Lower leg skin (tissue), 3 donors: ENCODE measurements at regions not wholly inside any gene's neighbourhood (a gene's known extent, or its start where the extent isn't known, plus 50 kb on each side); places are given as distances from the start of the nearest gene placed in this dataset.

ENCODE experiments used
- CTCF ChIP-seq, 3 donors: fragments of 450-650 bp; IDR thresholded peaks; one replicate each; pipeline ENCODE4 v1.5.1; 2016; ENCODE audit warnings: antibody characterized with exemption in 3 of 3, mild to moderate bottlenecking in 3 of 3, moderate library complexity in 2 of 3
- POLR2A ChIP-seq, 2 donors: fragments of 450-650 bp; IDR thresholded peaks; one replicate each; pipeline ENCODE4 v1.6.1; 2016 to 2017; ENCODE audit warnings: antibody characterized with exemption in 2 of 2, mild to moderate bottlenecking in 1 of 2, moderate library complexity in 1 of 2

- TF ChIP-seq CTCF (IDR thresholded peaks at IDR 0.05) (no peak), POLR2A (IDR thresholded peaks at IDR 0.05) (no peak)
These were observed 367.5 kb downstream of the SLITRK6 start for GRCh38 chr13:85431720-85432119.
